Nephron (organoid): ENCODE measurements at regions not wholly inside any gene's neighbourhood (a gene's known extent, or its start where the extent isn't known, plus 50 kb on each side); places are given as distances from the start of the nearest gene placed in this dataset.

Experiments used
- H3K27ac Mint-ChIP-seq, 3 experiments: 2 replicates each; pipeline ENCODE4 v1.8.0; 2020; ENCODE audit warnings: mixed read lengths in 3 of 3, mild to moderate bottlenecking in 2 of 3, moderate library complexity in 1 of 3
- H3K27me3 Mint-ChIP-seq: 2 replicates; pipeline ENCODE4 v1.8.0; 2021; ENCODE audit warnings: low read depth, mild to moderate bottlenecking, moderate library complexity, mixed read lengths
- H3K36me3 Mint-ChIP-seq: 2 replicates; pipeline ENCODE4 v1.8.0; 2020; ENCODE audit warnings: low read depth, mixed read lengths
- H3K4me1 Mint-ChIP-seq: 2 replicates; pipeline ENCODE4 v1.8.0; 2020; ENCODE audit warnings: mixed read lengths
- H3K4me3 Mint-ChIP-seq, 3 experiments: 2 replicates each; pipeline ENCODE4 v1.8.0; 2020; ENCODE audit warnings: mild to moderate bottlenecking in 3 of 3, mixed read lengths in 3 of 3, moderate library complexity in 2 of 3
- H3K9me3 Mint-ChIP-seq: 2 replicates; pipeline ENCODE4 v1.8.0; 2020; ENCODE audit warnings: mixed read lengths
- TF ChIP-seq, protein P1 (sequence below), 3 experiments: fragments of 200-600 bp; sonication (generic); IDR thresholded peaks; one replicate each; pipeline ENCODE4 v1.5.0; 2021; ENCODE audit warnings: antibody characterized with exemption in 3 of 3; ENCODE audit not compliant: unreplicated experiment in 3 of 3

DNA sequence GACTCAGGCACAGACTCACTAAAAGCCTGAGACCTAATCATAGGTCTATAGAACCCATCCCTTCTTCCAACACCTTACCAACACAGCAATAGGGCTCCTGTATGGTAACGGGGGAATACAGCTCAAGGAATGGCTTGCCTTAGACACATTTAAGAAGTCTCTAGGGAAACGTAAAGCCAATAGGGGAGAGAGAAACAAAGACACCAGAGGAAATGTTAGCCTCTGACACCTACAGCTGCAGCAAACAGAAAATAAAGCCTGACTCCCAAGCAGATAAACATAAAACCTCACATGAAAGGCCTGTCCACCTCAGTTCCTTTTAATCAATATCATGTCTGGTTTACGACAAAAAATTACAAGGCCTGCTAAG, 51.1 kb upstream of the NCOA1 start:
- Mint-ChIP-seq H3K27ac (no peak overlapping the region), H3K27me3 (peaks cover under 1% of the 10 kb centered on the region), H3K36me3 (no peaks in the 10 kb centered on the region), H3K4me3 (no peak overlapping the region), H3K4me1 (peaks cover 16% of the 10 kb centered on the region), H3K9me3 (no peaks in the 10 kb centered on the region)
- TF ChIP-seq, protein P1, sequence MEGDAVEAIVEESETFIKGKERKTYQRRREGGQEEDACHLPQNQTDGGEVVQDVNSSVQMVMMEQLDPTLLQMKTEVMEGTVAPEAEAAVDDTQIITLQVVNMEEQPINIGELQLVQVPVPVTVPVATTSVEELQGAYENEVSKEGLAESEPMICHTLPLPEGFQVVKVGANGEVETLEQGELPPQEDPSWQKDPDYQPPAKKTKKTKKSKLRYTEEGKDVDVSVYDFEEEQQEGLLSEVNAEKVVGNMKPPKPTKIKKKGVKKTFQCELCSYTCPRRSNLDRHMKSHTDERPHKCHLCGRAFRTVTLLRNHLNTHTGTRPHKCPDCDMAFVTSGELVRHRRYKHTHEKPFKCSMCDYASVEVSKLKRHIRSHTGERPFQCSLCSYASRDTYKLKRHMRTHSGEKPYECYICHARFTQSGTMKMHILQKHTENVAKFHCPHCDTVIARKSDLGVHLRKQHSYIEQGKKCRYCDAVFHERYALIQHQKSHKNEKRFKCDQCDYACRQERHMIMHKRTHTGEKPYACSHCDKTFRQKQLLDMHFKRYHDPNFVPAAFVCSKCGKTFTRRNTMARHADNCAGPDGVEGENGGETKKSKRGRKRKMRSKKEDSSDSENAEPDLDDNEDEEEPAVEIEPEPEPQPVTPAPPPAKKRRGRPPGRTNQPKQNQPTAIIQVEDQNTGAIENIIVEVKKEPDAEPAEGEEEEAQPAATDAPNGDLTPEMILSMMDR (IDR thresholded peaks at IDR 0.05; ENCODE audit: unreplicated experiment in 3 of 3) = no peak

DNA sequence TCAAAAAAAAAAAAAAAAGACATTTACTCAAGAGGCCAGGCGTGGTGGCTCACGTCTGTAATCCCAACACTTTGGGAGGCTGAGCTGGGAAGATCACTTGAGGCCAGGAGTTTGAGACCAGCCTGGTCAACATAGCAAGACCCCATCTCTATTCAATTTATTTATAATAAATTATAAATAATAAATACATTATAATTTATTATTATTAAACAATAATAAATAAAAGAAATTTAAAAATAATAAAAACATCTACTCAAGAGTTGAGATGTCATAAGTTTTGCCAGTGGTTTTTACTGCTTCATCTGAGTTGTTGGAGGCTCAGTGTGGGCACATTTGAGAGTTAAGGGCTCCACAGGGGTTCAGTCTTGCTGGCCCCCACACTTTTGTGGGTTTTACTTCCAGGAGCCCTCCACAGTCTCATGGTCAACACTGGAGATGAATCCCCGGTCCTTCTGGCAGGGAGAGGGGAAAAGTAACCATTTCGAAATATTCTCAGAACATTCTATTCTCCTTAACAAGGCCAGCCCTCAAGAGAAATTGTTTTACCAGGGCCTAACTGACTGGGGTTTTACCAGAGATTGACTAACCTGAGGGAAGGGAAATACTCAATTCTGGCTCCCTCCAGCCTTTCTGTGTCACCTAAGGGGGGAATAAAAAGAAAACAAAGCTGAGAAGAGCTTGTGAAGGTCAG, 51.6 kb upstream of the NCOA1 start:
- Mint-ChIP-seq H3K27me3 (peaks cover 4% of the 10 kb centered on the region), H3K27ac (no peak overlapping the region), H3K4me3 (no peak overlapping the region), H3K36me3 (no peaks in the 10 kb centered on the region), H3K4me1 (peaks cover 21% of the 10 kb centered on the region), H3K9me3 (no peaks in the 10 kb centered on the region)
- TF ChIP-seq, protein P1 (IDR thresholded peaks at IDR 0.05; ENCODE audit: unreplicated experiment in 3 of 3) = no peak

DNA sequence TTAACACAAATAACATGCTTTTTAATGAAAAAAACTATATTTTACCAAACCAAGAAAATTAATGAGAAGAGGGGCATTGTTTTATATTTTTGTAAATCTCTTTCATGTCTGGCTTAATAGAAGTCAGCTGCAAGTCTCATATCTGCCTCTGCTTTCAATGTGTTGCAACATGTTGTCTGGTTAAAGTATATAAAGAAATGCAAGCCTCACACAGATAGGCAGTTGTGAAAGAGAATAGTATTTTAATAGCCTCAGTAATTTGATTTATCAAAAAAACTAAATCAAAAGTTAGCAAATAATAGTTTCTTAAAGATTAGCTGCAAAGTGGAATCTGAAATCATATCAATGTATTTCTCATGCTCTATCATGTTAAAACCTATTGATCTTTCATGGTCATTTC, 52.9 kb upstream of the NCOA1 start:
- no peak overlapping the region for H3K27ac Mint-ChIP-seq
- H3K4me3 Mint-ChIP-seq = no peak overlapping the region
- no peaks in the 10 kb centered on the region for H3K9me3 Mint-ChIP-seq
- TF ChIP-seq, protein P1 (IDR thresholded peaks at IDR 0.05; ENCODE audit: unreplicated experiment in 3 of 3) = no peak
- peaks cover 4% of the 10 kb centered on the region for H3K27me3 Mint-ChIP-seq
- no peaks in the 10 kb centered on the region for H3K36me3 Mint-ChIP-seq
- peaks cover 29% of the 10 kb centered on the region for H3K4me1 Mint-ChIP-seq

- Mint-ChIP-seq H3K36me3 (no peaks in the 10 kb centered on the region), H3K27ac (peak overlapping the region; percentile 85 to 89 (median 86)), H3K27me3 (peaks cover 4% of the 10 kb centered on the region), H3K4me3 (peak overlapping the region; percentile 36 to 51 (median 38)), H3K4me1 (peaks cover 36% of the 10 kb centered on the region), H3K9me3 (no peaks in the 10 kb centered on the region)
- TF ChIP-seq, protein P1 (IDR thresholded peaks at IDR 0.05; ENCODE audit: unreplicated experiment in 3 of 3) = no peak
Measured at GRCh38 chr2:24435391-24436316, 55.4 kb upstream of the NCOA1 start.

DNA sequence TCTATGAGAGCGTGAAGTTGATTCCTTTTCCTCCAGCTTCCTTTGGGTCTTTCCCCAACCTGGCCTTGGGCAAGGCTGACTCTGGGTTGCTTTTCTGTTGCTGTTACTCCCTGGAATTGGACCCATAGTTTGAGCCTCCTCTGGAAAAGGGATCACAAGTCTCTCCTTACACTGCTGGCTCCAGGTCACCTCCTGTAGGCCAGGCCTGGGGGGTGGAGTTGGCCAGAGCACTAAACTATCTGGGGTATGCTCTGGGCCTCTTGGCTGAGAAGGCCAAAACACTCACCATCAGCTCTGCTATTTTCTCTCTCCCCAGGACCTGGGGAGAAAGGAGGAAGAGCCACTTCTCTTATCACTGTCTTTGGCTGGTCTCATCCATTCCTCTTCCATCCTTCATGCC, 56.5 kb upstream of the NCOA1 start:
- Mint-ChIP-seq H3K36me3 (no peaks in the 10 kb centered on the region), H3K27me3 (peaks cover 8% of the 10 kb centered on the region), H3K4me1 (peaks cover 45% of the 10 kb centered on the region), H3K27ac (peak overlapping the region; percentile 8 to 89 (median 86)), H3K9me3 (no peaks in the 10 kb centered on the region), H3K4me3 (no peak overlapping the region)
- TF ChIP-seq, protein P1 (IDR thresholded peaks at IDR 0.05; ENCODE audit: unreplicated experiment in 3 of 3) = no peak
